GM23248 (cell line): ENCODE measurements at regions not wholly inside any gene's neighbourhood (a gene's known extent, or its start where the extent isn't known, plus 50 kb on each side); places are given as distances from the start of the nearest gene placed in this dataset.

Experiments used
- EZH2 ChIP-seq: fragments of 200-600 bp; sonication (generic); IDR thresholded peaks from 2 replicates; pipeline ENCODE4 v1.6.1; 2018; ENCODE audit warnings: antibody characterized with exemption, mild to moderate bottlenecking; ENCODE audit not compliant: insufficient read depth, poor library complexity, severe bottlenecking
- EZH2phosphoT487 ChIP-seq: fragments of 200-600 bp; sonication (generic); IDR thresholded peaks from 2 replicates; pipeline ENCODE4 v1.6.1; 2018; ENCODE audit warnings: antibody characterized with exemption, moderate library complexity, mild to moderate bottlenecking, low read depth; ENCODE audit not compliant: insufficient read depth

GRCh38 chr10:26381986-26382385 lies 56.2 kb upstream of the APBB1IP start:
- TF ChIP-seq EZH2 (no peak), EZH2phosphoT487 (no peak)
